HepG2 (cell line): ENCODE measurements at regions not wholly inside any gene's neighbourhood (a gene's known extent, or its start where the extent isn't known, plus 50 kb on each side); places are given as distances from the start of the nearest gene placed in this dataset.
A peak's percentile ranks its signal among the peaks of the same experiment; 100 is the strongest.

Experiments used
- AFF4 ChIP-seq: sonication (generic); formaldehyde crosslinking; IDR thresholded peaks from 2 replicates; pipeline ENCODE4 v1.4.0; 2020; ENCODE audit warnings: missing genetic modification reagents
- ATF7 ChIP-seq, 2 experiments: fragments of 450-650 bp in 1 of 2; sonication (generic) in 1 of 2; formaldehyde crosslinking in 1 of 2; IDR thresholded peaks; 2 replicates each; pipeline versions ENCODE4 v1.4.0 to v1.6.1; 2016 to 2020; ENCODE audit warnings: antibody characterized with exemption in 1 of 2, mild to moderate bottlenecking in 1 of 2, missing genetic modification reagents in 1 of 2
- BCL6 ChIP-seq: IDR thresholded peaks from 2 replicates; pipeline ENCODE4 v1.6.1; 2016; ENCODE audit warnings: missing genetic modification reagents, missing compliant biosample characterization
- CREM ChIP-seq, 2 experiments: sonication (generic) in 1 of 2; formaldehyde crosslinking in 1 of 2; IDR thresholded peaks; 2 replicates each; pipeline versions ENCODE4 v1.4.0 to v1.6.1; 2016 to 2020; ENCODE audit warnings: antibody characterized with exemption in 1 of 2, mild to moderate bottlenecking in 1 of 2, missing genetic modification reagents in 1 of 2
- DMTF1 ChIP-seq: sonication (generic); formaldehyde crosslinking; IDR thresholded peaks from 2 replicates; pipeline ENCODE4 v1.4.0; 2020; ENCODE audit warnings: mild to moderate bottlenecking, missing genetic modification reagents
- FOSL1 ChIP-seq: sonication (generic); formaldehyde crosslinking; IDR thresholded peaks from 2 replicates; pipeline ENCODE4 v1.9.0; 2021; ENCODE audit warnings: missing genetic modification reagents, borderline replicate concordance
- GPBP1L1 ChIP-seq: sonication (generic); formaldehyde crosslinking; IDR thresholded peaks from 2 replicates; pipeline ENCODE4 v1.5.0; 2020; ENCODE audit warnings: mild to moderate bottlenecking, missing genetic modification reagents
- KDM3A ChIP-seq: IDR thresholded peaks from 2 replicates; pipeline ENCODE4 v1.6.1; 2018; ENCODE audit warnings: low read depth, missing compliant biosample characterization
- MAX ChIP-seq: IDR thresholded peaks from 2 replicates; pipeline ENCODE4 v1.6.1; 2012; ENCODE audit warnings: inconsistent platforms
- MIER2 ChIP-seq: IDR thresholded peaks from 2 replicates; pipeline ENCODE4 v1.6.1; 2016; ENCODE audit warnings: missing biosample characterization, missing genetic modification reagents
- SAP130 ChIP-seq: IDR thresholded peaks from 2 replicates; pipeline ENCODE4 v1.6.1; 2016; ENCODE audit warnings: low read depth
- SRSF4 ChIP-seq: fragments of 200-400 bp; formaldehyde crosslinking; IDR thresholded peaks from one replicate; pipeline ENCODE4 v1.6.1; 2018; ENCODE audit warnings: mild to moderate bottlenecking, low read depth, low read length, moderate library complexity; ENCODE audit not compliant: poor library complexity, severe bottlenecking
- ZKSCAN8 ChIP-seq: IDR thresholded peaks from 2 replicates; pipeline ENCODE4 v1.6.1; 2016; ENCODE audit warnings: borderline replicate concordance, missing genetic modification reagents, missing compliant biosample characterization
- ZMYM3 ChIP-seq: sonication (generic); formaldehyde crosslinking; IDR thresholded peaks from 2 replicates; pipeline ENCODE4 v1.5.1; 2020; ENCODE audit warnings: mild to moderate bottlenecking, missing genetic modification reagents
- ZNF839 ChIP-seq: sonication (generic); formaldehyde crosslinking; IDR thresholded peaks from 2 replicates; pipeline ENCODE4 v1.4.0; 2020; ENCODE audit warnings: missing genetic modification reagents, mild to moderate bottlenecking, borderline replicate concordance
- ZSCAN12 ChIP-seq: sonication (generic); formaldehyde crosslinking; IDR thresholded peaks from 2 replicates; pipeline ENCODE4 v1.9.0; 2021; ENCODE audit warnings: mild to moderate bottlenecking, missing genetic modification reagents

- no peak for TF ChIP-seq SRSF4
- peak; percentile 91 for TF ChIP-seq CREM (IDR thresholded peaks at IDR 0.05)
- no peak for TF ChIP-seq CREM (CRISPR knock-in tag; IDR thresholded peaks at IDR 0.05)
- no peak for TF ChIP-seq ZNF839 (CRISPR knock-in tag)
- peak; percentile 44; the same call in 1 of the 2 replicates for TF ChIP-seq KDM3A (CRISPR knock-in tag)
- no peak for TF ChIP-seq FOSL1 (CRISPR knock-in tag)
- no peak for TF ChIP-seq ZKSCAN8
- TF ChIP-seq MIER2 (CRISPR knock-in tag) = no peak
- TF ChIP-seq AFF4 (CRISPR knock-in tag) = no peak
- TF ChIP-seq MAX = peak; percentile 45; the same call in 1 of the 2 replicates
- TF ChIP-seq ATF7 (IDR thresholded peaks at IDR 0.05) = no peak
- no peak for TF ChIP-seq ATF7 (CRISPR knock-in tag; IDR thresholded peaks at IDR 0.05)
- peak; percentile 39; the same call in 1 of the 2 replicates for TF ChIP-seq SAP130
- no peak for TF ChIP-seq GPBP1L1
- TF ChIP-seq DMTF1 (CRISPR knock-in tag) = no peak
- no peak for TF ChIP-seq ZMYM3 (CRISPR knock-in tag)
- peak; percentile 87 for TF ChIP-seq BCL6 (CRISPR knock-in tag)
- TF ChIP-seq ZSCAN12 (CRISPR knock-in tag) = no peak
- TF ChIP-seq, all 625 proteins: peak for 103
Observed at GRCh38 chr2:163474319-163474744, 261.5 kb downstream of the FIGN start (continued).
